ENCODE measurements at regions not wholly inside any gene's neighbourhood (a gene's known extent, or its start where the extent isn't known, plus 50 kb on each side); places are given as distances from the start of the nearest gene placed in this dataset.

GRCh38 chr3:22241110-22241509, 490.1 kb upstream of the ZNF385D start:
- no peak for TF ChIP-seq CTCF (IDR thresholded peaks at IDR 0.05)
- no peak for TF ChIP-seq POLR2A (IDR thresholded peaks at IDR 0.05)
- no peak for TF ChIP-seq EP300 (IDR thresholded peaks at IDR 0.05)
